K562 (cell line): ENCODE measurements at regions not wholly inside any gene's neighbourhood (a gene's known extent, or its start where the extent isn't known, plus 50 kb on each side); places are given as distances from the start of the nearest gene placed in this dataset.

ENCODE experiments used
- ATAC-seq: fragments of 200-7000 bp; cut with Tn5 transposase; 3 replicates; pipeline ENCODE4 v1.9.1; 2020; ENCODE audit warnings: moderate library complexity
- BruUV-seq: library from RNA; stranded (reverse); fragments of 400-500 nt; replicated peaks from 2 replicates; lab custom pipeline; 2021; lab: Mats Ljungman, UMichigan
- CTCF ChIA-PET: fragments of 300-600 bp; formaldehyde crosslinking; extraction: SDS; loops from one replicate; lab custom pipeline; 2021; ENCODE audit warnings: low intra/inter-chr PET ratio; lab: Yijun Ruan, JAX
- POLR2A ChIA-PET: fragments of 300-600, 350-650 bp; sonication (Branson Sonifier 250); formaldehyde crosslinking; extraction: SDS; loops from one replicate; lab custom pipeline; 2021; ENCODE audit warnings: antibody characterized with exemption, inconsistent platforms; lab: Yijun Ruan, JAX
- DNase-seq, 4 experiments: peaks; one replicate each; pipeline versions ENCODE4 v3.0.0 to v3.0.0-alpha.2; 2011 to 2018; ENCODE audit warnings: low spot score in 3 of 4, mixed read lengths in 3 of 4; ENCODE audit errors: extremely low read depth in 1 of 4
- FAIRE-seq: peaks from 2 replicates; lab custom pipeline; 2011; peaks lifted over from hg19 to GRCh38; lab: Jason Lieb, UNC
- H2AFZ ChIP-seq: 2 replicates; pipeline ENCODE4 v1.6.0; 2011; ENCODE audit warnings: low read depth, low read length, control low read depth, inconsistent platforms
- H3K27ac ChIP-seq: fragments of 200-600 bp; 3 replicates; pipeline ENCODE4 v1.8.0; 2011; ENCODE audit warnings: low read depth, mild to moderate bottlenecking, control low read depth, inconsistent platforms, low read length, moderate library complexity, mixed read lengths; ENCODE audit errors: extremely low read depth
- H3K27me3 ChIP-seq, 2 experiments: fragments of 300-600 bp in 1 of 2; 2 replicates in 1 of 2; 3 replicates in 1 of 2; pipeline versions ENCODE4 v1.6.0 to v1.8.0; 2011; ENCODE audit warnings: inconsistent platforms in 2 of 2, low read length in 2 of 2, mild to moderate bottlenecking in 1 of 2, mixed read lengths in 1 of 2, moderate library complexity in 1 of 2; ENCODE audit not compliant: control insufficient read depth in 2 of 2, insufficient read depth in 2 of 2
- H3K36me3 ChIP-seq: fragments of 300-600 bp; 3 replicates; pipeline ENCODE4 v1.8.0; 2011; ENCODE audit warnings: mild to moderate bottlenecking, low read length, inconsistent platforms; ENCODE audit not compliant: control insufficient read depth, insufficient read depth
- H3K4me1 ChIP-seq, 2 experiments: fragments of 200-600 bp in 1 of 2; replicated peaks in 1 of 2; 2 replicates in 1 of 2; 3 replicates in 1 of 2; pipeline versions ENCODE4 v1.5.1 to v1.8.0; 2011; ENCODE audit warnings: inconsistent platforms in 2 of 2, low read length in 2 of 2, mild to moderate bottlenecking in 1 of 2, mixed read lengths in 1 of 2, moderate library complexity in 1 of 2; ENCODE audit not compliant: control insufficient read depth in 2 of 2, insufficient read depth in 2 of 2
- H3K4me2 ChIP-seq: 2 replicates; pipeline ENCODE4 v1.6.1; 2011; ENCODE audit warnings: low read length, control low read depth, inconsistent platforms, mixed read lengths; ENCODE audit not compliant: insufficient read depth
- H3K4me3 ChIP-seq: fragments of 200-600 bp; sonication (generic), shearing (Covaris generic); 2 replicates; pipeline ENCODE4 v1.5.1; 2016; ENCODE audit warnings: control low read depth, inconsistent platforms
- H3K79me2 ChIP-seq: fragments of 200-600 bp; 3 replicates; pipeline ENCODE4 v1.8.0; 2011; ENCODE audit warnings: low read length, inconsistent platforms; ENCODE audit not compliant: control insufficient read depth, insufficient read depth
- H3K9ac ChIP-seq, 2 experiments: 2 replicates each; pipeline versions ENCODE4 v1.6.0 to v1.6.1; 2011; ENCODE audit warnings: low read depth in 2 of 2, low read length in 2 of 2, control low read depth in 1 of 2, inconsistent platforms in 1 of 2, mild to moderate bottlenecking in 1 of 2, mixed read lengths in 1 of 2; ENCODE audit not compliant: insufficient read depth in 1 of 2
- H3K9me1 ChIP-seq: one replicate; pipeline ENCODE4 v1.6.0; 2011; ENCODE audit warnings: inconsistent platforms, mild to moderate bottlenecking, low read length, moderate library complexity; ENCODE audit not compliant: control insufficient read depth, insufficient read depth
- H3K9me3 ChIP-seq: replicated peaks from 2 replicates; pipeline ENCODE4 v1.5.1; 2011; ENCODE audit warnings: low read depth, low read length, inconsistent platforms; ENCODE audit not compliant: control insufficient read depth, insufficient read depth
- H4K20me1 ChIP-seq: replicated peaks from 2 replicates; pipeline ENCODE4 v1.6.1; 2011; ENCODE audit warnings: low read length, inconsistent platforms, mixed read lengths; ENCODE audit not compliant: control insufficient read depth, insufficient read depth
- BCOR ChIP-seq: fragments of 450-650 bp; IDR thresholded peaks from 2 replicates; pipeline ENCODE4 v1.6.1; 2016
- CBFA2T3 ChIP-seq: fragments of 450-650 bp; IDR thresholded peaks from 2 replicates; pipeline ENCODE4 v1.6.1; 2017
- CTBP1 ChIP-seq: fragments of 450-650 bp; IDR thresholded peaks from 2 replicates; pipeline ENCODE4 v1.6.1; 2016; ENCODE audit warnings: borderline replicate concordance
- HDAC2 ChIP-seq: fragments of 450-650 bp; IDR thresholded peaks from 2 replicates; pipeline ENCODE4 v1.6.1; 2016; ENCODE audit warnings: mild to moderate bottlenecking
- LARP7 ChIP-seq: fragments of 450-650 bp; IDR thresholded peaks from 2 replicates; pipeline ENCODE4 v1.6.1; 2016
- PPARD ChIP-seq: fragments of 250-450 bp; sonication (Bioruptor Pico); IDR thresholded peaks from 2 replicates; pipeline ENCODE4 v1.8.0; 2022; ENCODE audit warnings: inconsistent platforms, mild to moderate bottlenecking, moderate library complexity
- RFX5 ChIP-seq: IDR thresholded peaks from 2 replicates; pipeline ENCODE4 v1.6.1; 2011; ENCODE audit warnings: low read depth, mild to moderate bottlenecking, improper control_type of control experiment, low read length
- SAFB2 ChIP-seq: fragments of 200-400 bp; formaldehyde crosslinking; IDR thresholded peaks from 2 replicates; pipeline ENCODE4 v1.6.1; 2018; ENCODE audit warnings: borderline replicate concordance, low read length, low read depth, moderate library complexity; ENCODE audit not compliant: severe bottlenecking
- TAF15 ChIP-seq: fragments of 200-400 bp; formaldehyde crosslinking; IDR thresholded peaks from 2 replicates; pipeline ENCODE4 v1.6.1; 2017; ENCODE audit warnings: mild to moderate bottlenecking, low read depth, low read length, moderate library complexity
- WGBS: fragments of 100-300 bp; shearing (Covaris generic); methylation state at CpG from one replicate; pipeline ENCODE4 v1.1.6; 2016; ENCODE audit warnings: low coverage, mixed read lengths; ENCODE audit not compliant: insufficient coverage; ENCODE audit errors: missing lambda C conversion rate; 5-methylcytosine and 5-hydroxymethylcytosine counted together
- in situ Hi-C: fragments of 300-500 bp; cut with MboI; formaldehyde crosslinking; loops from 4 replicates; pipeline ENCODE4 v1.15.0; 2018; ENCODE audit warnings: inconsistent platforms, mixed read lengths
- intact Hi-C: fragments of 100-400 bp; cut with micrococcal nuclease; formaldehyde crosslinking; loops from 2 replicates; pipeline ENCODE4 v1.14.2; 2022
- TF ChIP-seq, protein P1 (sequence below): fragments of 450-650 bp; IDR thresholded peaks from 2 replicates; pipeline ENCODE4 v1.6.1; 2017; ENCODE audit warnings: antibody characterized with exemption, mild to moderate bottlenecking
- TF ChIP-seq, protein P2 (sequence below): fragments of 250-450 bp; sonication (Bioruptor Pico); IDR thresholded peaks from 2 replicates; pipeline ENCODE4 v1.4.0; 2020
- TF ChIP-seq, protein P3 (sequence below): sonication (generic); formaldehyde crosslinking; IDR thresholded peaks from 2 replicates; pipeline ENCODE4 v1.8.0; 2022; ENCODE audit warnings: mild to moderate bottlenecking, low read depth, missing genetic modification reagents
- TF ChIP-seq, protein P4 (sequence below): fragments of 250-450 bp; sonication (Bioruptor Pico); IDR thresholded peaks from 2 replicates; pipeline ENCODE4 v1.8.0; 2021; ENCODE audit warnings: mild to moderate bottlenecking, moderate library complexity

DNA sequence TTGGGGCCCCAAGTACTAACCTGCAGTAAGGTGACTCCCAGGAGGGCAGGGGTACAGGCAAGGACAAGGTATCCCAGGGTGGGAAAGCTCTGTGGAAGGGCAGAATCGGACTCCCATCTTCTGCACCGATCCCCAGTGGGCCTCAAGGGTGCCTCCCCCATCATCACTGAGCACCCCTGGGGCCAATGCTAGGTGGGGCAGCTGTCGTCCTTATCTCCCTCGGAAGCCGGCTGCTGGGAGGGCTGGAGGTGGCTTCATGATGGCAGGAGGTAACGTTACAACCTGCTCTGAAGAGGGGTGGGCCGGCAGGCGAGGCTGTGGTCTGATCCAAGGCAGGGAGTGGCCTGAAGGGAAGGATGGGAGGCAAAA lies 87.6 kb upstream of the LINC01488 start (continued):
- TF ChIP-seq PPARD (no peak), LARP7 (no peak), CTBP1 (peak; percentile 31; the same call in 1 of the 2 replicates), TAF15 (no peak), CBFA2T3 (peak; percentile 53)

GRCh38 chr11:69394234-69394868 lies 87.1 kb upstream of the LINC01488 start:
- in situ Hi-C loops, result no loop called here
- WGBS, result 70% methylated on average over 14 of the region's 20 CpGs
- CTCF ChIA-PET, result no interaction called here
- TF ChIP-seq, protein P1, sequence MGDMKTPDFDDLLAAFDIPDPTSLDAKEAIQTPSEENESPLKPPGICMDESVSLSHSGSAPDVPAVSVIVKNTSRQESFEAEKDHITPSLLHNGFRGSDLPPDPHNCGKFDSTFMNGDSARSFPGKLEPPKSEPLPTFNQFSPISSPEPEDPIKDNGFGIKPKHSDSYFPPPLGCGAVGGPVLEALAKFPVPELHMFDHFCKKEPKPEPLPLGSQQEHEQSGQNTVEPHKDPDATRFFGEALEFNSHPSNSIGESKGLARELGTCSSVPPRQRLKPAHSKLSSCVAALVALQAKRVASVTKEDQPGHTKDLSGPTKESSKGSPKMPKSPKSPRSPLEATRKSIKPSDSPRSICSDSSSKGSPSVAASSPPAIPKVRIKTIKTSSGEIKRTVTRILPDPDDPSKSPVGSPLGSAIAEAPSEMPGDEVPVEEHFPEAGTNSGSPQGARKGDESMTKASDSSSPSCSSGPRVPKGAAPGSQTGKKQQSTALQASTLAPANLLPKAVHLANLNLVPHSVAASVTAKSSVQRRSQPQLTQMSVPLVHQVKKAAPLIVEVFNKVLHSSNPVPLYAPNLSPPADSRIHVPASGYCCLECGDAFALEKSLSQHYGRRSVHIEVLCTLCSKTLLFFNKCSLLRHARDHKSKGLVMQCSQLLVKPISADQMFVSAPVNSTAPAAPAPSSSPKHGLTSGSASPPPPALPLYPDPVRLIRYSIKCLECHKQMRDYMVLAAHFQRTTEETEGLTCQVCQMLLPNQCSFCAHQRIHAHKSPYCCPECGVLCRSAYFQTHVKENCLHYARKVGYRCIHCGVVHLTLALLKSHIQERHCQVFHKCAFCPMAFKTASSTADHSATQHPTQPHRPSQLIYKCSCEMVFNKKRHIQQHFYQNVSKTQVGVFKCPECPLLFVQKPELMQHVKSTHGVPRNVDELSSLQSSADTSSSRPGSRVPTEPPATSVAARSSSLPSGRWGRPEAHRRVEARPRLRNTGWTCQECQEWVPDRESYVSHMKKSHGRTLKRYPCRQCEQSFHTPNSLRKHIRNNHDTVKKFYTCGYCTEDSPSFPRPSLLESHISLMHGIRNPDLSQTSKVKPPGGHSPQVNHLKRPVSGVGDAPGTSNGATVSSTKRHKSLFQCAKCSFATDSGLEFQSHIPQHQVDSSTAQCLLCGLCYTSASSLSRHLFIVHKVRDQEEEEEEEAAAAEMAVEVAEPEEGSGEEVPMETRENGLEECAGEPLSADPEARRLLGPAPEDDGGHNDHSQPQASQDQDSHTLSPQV, result 0 out of 2 replicates have a peak, but pooled peaks have one; percentile 5
- TF ChIP-seq, protein P2, sequence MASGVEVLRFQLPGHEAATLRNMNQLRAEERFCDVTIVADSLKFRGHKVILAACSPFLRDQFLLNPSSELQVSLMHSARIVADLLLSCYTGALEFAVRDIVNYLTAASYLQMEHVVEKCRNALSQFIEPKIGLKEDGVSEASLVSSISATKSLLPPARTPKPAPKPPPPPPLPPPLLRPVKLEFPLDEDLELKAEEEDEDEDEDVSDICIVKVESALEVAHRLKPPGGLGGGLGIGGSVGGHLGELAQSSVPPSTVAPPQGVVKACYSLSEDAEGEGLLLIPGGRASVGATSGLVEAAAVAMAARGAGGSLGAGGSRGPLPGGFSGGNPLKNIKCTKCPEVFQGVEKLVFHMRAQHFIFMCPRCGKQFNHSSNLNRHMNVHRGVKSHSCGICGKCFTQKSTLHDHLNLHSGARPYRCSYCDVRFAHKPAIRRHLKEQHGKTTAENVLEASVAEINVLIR (CRISPR knock-in tag), result no peak
- TF ChIP-seq, protein P3, sequence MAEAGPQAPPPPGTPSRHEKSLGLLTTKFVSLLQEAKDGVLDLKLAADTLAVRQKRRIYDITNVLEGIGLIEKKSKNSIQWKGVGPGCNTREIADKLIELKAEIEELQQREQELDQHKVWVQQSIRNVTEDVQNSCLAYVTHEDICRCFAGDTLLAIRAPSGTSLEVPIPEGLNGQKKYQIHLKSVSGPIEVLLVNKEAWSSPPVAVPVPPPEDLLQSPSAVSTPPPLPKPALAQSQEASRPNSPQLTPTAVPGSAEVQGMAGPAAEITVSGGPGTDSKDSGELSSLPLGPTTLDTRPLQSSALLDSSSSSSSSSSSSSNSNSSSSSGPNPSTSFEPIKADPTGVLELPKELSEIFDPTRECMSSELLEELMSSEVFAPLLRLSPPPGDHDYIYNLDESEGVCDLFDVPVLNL (CRISPR knock-in tag), result no peak
- TF ChIP-seq BCOR, result peak; percentile 86
- TF ChIP-seq, protein P4, sequence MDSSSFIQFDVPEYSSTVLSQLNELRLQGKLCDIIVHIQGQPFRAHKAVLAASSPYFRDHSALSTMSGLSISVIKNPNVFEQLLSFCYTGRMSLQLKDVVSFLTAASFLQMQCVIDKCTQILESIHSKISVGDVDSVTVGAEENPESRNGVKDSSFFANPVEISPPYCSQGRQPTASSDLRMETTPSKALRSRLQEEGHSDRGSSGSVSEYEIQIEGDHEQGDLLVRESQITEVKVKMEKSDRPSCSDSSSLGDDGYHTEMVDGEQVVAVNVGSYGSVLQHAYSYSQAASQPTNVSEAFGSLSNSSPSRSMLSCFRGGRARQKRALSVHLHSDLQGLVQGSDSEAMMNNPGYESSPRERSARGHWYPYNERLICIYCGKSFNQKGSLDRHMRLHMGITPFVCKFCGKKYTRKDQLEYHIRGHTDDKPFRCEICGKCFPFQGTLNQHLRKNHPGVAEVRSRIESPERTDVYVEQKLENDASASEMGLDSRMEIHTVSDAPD (CRISPR knock-in tag), result no peak
- no peak for TF ChIP-seq SAFB2
- TF ChIP-seq HDAC2, result 0 out of 2 replicates have a peak, but pooled peaks have one; percentile 38
- TF ChIP-seq RFX5, result no peak

More at GRCh38 chr11:69394234-69394868, 87.1 kb upstream of the LINC01488 start:
- Histone ChIP-seq H3K79me2 (no peaks in the 10 kb centered on the region), H2AFZ (peak overlapping the region; percentile 60; the same call in 1 of the 2 replicates), H3K4me3 (no peak overlapping the region), H3K4me1 (peaks cover 49 to 67% of the 10 kb centered on the region in 2 experiments), H3K9ac (peak overlapping the region in 1 of 2 experiments; percentile 81; a peak in 2 of 4 replicates), H3K27me3 (no peaks in the 10 kb centered on the region), H4K20me1 (no peaks in the 10 kb centered on the region), H3K4me2 (peak overlapping the region; percentile 36; the same call in 1 of the 2 replicates), H3K9me3 (no peaks in the 10 kb centered on the region), H3K27ac (no peak overlapping the region; the same call in 2 of the 3 replicates), H3K9me1 (no peaks in the 10 kb centered on the region), H3K36me3 (no peaks in the 10 kb centered on the region)
- POLR2A ChIA-PET, result interaction anchor here (0.6 kb wide), 1 partner anchor 12 kb away, joined by 5 read pairs; no protein-coding TSS in a partner anchor
- ATAC-seq (peak; percentile 10; the same call in 1 of the 3 replicates), DNase-seq (peak in 2 of 4 experiments; percentile 37 to 41), FAIRE-seq (no peak)
- intact Hi-C loops, result no loop called here
- BruUV-seq, result no TSS peak
